ENCODE measurements at regions not wholly inside any gene's neighbourhood (a gene's known extent, or its start where the extent isn't known, plus 50 kb on each side); places are given as distances from the start of the nearest gene placed in this dataset.

DNA sequence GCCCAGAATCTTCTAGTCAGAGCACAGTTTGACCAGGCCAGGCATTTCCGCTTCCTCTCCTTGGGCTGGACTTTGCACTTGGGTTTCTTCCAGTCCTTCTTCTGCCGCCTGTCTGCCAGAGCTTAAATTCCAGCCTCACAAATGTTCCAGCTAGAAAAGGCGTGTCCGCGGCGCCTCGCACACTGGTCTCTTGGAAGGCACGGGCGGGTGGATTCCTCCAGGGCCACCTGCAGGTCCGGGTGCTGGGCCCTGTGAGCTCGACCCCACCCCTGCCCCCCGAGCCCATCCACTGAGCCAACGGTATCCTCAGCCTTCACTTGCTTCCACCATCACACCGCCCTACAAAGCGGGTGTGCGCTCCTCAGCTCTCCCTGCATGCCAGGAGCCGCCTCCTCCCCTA is 2026.5 kb downstream of the TP53TG3F start:
- DNase-seq (ENCODE audit: low spot score) = no peak
- H3K9me3 ChIP-seq = no peaks in the 10 kb centered on the region
- no peak overlapping the region for H3K27ac ChIP-seq
- H3K4me1 ChIP-seq (replicated peaks) = no peaks in the 10 kb centered on the region
- intact Hi-C loops (cut with DNase I) = loop anchor here (10.0 kb wide), 1 partner anchor 59 kb away; no protein-coding TSS in a partner anchor
- WGBS = 81% methylated on average over 17 of the region's 17 CpGs
- H3K27me3 ChIP-seq (replicated peaks; ENCODE audit: insufficient read depth) = no peaks in the 10 kb centered on the region
- H3K4me3 ChIP-seq = no peak overlapping the region
- TF ChIP-seq POLR2A (IDR thresholded peaks at IDR 0.05) (no peak), POLR2AphosphoS5 (IDR thresholded peaks at IDR 0.05) (no peak)
- TF ChIP-seq, protein P1, sequence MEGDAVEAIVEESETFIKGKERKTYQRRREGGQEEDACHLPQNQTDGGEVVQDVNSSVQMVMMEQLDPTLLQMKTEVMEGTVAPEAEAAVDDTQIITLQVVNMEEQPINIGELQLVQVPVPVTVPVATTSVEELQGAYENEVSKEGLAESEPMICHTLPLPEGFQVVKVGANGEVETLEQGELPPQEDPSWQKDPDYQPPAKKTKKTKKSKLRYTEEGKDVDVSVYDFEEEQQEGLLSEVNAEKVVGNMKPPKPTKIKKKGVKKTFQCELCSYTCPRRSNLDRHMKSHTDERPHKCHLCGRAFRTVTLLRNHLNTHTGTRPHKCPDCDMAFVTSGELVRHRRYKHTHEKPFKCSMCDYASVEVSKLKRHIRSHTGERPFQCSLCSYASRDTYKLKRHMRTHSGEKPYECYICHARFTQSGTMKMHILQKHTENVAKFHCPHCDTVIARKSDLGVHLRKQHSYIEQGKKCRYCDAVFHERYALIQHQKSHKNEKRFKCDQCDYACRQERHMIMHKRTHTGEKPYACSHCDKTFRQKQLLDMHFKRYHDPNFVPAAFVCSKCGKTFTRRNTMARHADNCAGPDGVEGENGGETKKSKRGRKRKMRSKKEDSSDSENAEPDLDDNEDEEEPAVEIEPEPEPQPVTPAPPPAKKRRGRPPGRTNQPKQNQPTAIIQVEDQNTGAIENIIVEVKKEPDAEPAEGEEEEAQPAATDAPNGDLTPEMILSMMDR (IDR thresholded peaks at IDR 0.05) = no peak
- no peaks in the 10 kb centered on the region for H3K36me3 ChIP-seq

DNA sequence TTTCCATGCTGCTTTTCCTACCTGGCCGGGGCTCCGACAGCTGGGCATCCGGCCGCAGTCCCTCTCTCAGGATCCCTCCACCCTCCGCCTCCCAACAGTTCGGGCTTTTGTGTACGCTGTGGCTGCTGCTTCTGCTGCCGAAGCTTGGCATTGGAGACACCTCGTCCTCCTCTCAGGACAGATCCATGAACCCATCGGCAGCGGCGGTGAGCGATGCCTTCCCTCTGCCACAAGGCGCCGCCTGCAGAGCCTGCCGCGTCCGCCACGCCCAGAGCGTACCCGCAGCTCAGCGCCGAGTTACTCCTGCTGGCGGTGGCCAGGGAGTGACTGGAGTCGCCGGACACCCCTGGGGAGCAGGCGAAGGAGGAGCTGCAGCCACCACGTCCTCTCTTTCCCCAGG is 2032.8 kb downstream of the TP53TG3F start:
- DNase-seq (ENCODE audit: low spot score) = no peak
- Histone ChIP-seq H3K4me3 (no peak overlapping the region), H3K27ac (no peak overlapping the region), H3K27me3 (replicated peaks; ENCODE audit: insufficient read depth) (no peaks in the 10 kb centered on the region), H3K9me3 (no peaks in the 10 kb centered on the region), H3K36me3 (no peaks in the 10 kb centered on the region), H3K4me1 (replicated peaks) (no peaks in the 10 kb centered on the region)
- intact Hi-C loops (cut with DNase I) = no loop called here
- WGBS = 65% methylated on average over 13 of the region's 28 CpGs
- TF ChIP-seq, protein P1 (IDR thresholded peaks at IDR 0.05) = no peak
- no peak for TF ChIP-seq POLR2AphosphoS5 (IDR thresholded peaks at IDR 0.05)
- no peak for TF ChIP-seq POLR2A (IDR thresholded peaks at IDR 0.05)

DNA sequence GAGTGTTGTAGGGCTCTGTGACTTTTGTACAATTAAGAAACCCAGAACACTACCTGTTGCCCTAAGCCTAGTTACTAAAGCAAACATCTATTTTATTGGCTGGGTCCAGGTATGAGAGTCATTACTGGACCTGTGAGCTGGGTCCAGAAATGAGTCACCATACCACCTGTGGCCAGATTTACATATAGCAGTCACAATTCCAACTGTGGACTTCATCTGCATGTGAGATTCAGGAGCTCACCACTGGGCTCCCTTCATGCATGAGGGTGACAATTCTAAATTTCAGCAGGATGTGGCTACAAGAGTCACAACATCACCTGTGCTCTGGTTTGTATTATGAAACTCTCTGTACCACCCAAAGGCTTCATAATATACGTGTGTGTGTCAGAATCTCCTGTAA is 2038.0 kb downstream of the TP53TG3F start:
- WGBS = 63% methylated on average over 1 of the region's 1 CpG
- TF ChIP-seq, protein P1 (IDR thresholded peaks at IDR 0.05) = no peak
- TF ChIP-seq POLR2A (IDR thresholded peaks at IDR 0.05) (no peak), POLR2AphosphoS5 (IDR thresholded peaks at IDR 0.05) (no peak)

DNA sequence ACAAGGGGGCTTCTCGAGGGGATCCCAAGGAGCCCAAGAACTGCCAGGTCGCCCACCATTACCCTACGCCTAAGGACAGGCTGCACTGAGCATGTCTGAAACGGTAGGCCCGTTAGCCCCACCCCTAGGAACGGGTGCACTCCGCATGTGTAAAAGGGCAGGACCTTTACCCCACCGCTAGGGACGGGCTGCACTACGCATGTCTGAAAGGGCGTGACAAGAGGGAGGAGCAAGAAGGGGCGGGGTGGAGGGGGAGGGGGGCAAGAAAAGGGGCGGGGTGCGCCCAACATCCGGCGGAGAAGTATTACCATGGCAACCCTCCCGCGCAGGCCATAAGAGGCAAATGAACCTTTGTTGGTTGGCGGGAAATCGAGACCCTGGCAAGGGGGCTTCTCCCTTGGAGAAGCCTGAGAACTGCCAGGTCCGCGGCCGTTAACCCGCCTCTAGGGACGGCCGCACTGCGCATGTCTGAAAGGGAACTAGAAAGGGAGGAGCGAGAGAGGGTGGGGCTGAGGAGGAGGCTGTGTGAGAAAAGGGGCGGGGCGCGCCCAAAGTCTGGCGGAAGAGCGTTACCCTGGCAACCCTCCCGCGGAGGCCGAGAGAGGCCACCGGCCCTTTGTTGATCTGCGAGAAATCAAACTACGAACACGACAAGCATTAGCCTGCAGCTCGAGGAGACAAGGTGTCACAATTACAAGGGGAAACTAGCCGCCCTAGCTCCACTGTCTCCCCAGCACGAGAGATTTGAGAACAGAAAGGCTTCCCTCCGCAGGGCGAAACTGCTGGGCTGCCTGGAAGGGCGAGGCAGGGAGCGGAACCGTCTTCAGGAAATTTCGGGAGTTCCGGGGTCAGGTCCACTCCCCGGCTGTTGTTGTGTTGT is 2046.8 kb downstream of the TP53TG3F start:
- DNase-seq (ENCODE audit: low spot score) = no peak
- no peak overlapping the region for H3K27ac ChIP-seq

More for the DNA sequence above, 2038.0 kb downstream of the TP53TG3F start:
- Histone ChIP-seq H3K4me1 (replicated peaks) (no peaks in the 10 kb centered on the region), H3K36me3 (no peaks in the 10 kb centered on the region), H3K4me3 (no peak overlapping the region), H3K9me3 (no peaks in the 10 kb centered on the region), H3K27me3 (replicated peaks; ENCODE audit: insufficient read depth) (no peaks in the 10 kb centered on the region), H3K27ac (no peak overlapping the region)
- intact Hi-C loops (cut with DNase I) = no loop called here
- DNase-seq (ENCODE audit: low spot score) = no peak

DNA sequence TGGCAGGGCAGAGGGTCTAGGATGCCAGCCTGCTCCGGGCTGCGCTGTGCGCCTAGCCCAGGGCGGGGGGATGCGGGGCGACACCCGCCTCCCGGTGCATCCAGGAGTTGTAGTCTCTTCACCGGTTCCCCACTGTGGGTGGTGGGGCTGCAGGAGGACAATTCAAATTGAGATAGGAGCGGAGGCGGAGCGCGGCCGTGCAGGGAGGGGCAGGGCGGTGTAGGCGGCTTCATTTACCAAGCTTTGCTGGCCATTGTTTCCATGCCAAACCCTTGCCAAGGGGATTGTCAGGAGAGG is 2047.4 kb downstream of the TP53TG3F start:
- intact Hi-C loops (cut with DNase I) = no loop called here
- TF ChIP-seq, protein P1 (IDR thresholded peaks at IDR 0.05) = no peak
- TF ChIP-seq POLR2AphosphoS5 (IDR thresholded peaks at IDR 0.05) (no peak), POLR2A (IDR thresholded peaks at IDR 0.05) (no peak)
- Histone ChIP-seq H3K9me3 (no peaks in the 10 kb centered on the region), H3K27me3 (replicated peaks; ENCODE audit: insufficient read depth) (no peaks in the 10 kb centered on the region), H3K4me3 (no peak overlapping the region), H3K27ac (no peak overlapping the region), H3K36me3 (no peaks in the 10 kb centered on the region), H3K4me1 (replicated peaks) (no peaks in the 10 kb centered on the region)
- DNase-seq (ENCODE audit: low spot score) = no peak
- 40% methylated on average over 15 of the region's 16 CpGs for WGBS

More for the DNA sequence above, 2046.8 kb downstream of the TP53TG3F start:
- intact Hi-C loops (cut with DNase I) = no loop called here
- WGBS = 57% methylated on average over 51 of the region's 51 CpGs
- Histone ChIP-seq H3K4me1 (replicated peaks) (no peaks in the 10 kb centered on the region), H3K4me3 (no peak overlapping the region), H3K27me3 (replicated peaks; ENCODE audit: insufficient read depth) (no peaks in the 10 kb centered on the region), H3K36me3 (no peaks in the 10 kb centered on the region), H3K9me3 (no peaks in the 10 kb centered on the region)
- TF ChIP-seq POLR2A (IDR thresholded peaks at IDR 0.05) = no peak
- no peak for TF ChIP-seq POLR2AphosphoS5 (IDR thresholded peaks at IDR 0.05)

Data from prostate gland (tissue), 2 donors.